ENCODE measurements at regions not wholly inside any gene's neighbourhood (a gene's known extent, or its start where the extent isn't known, plus 50 kb on each side); places are given as distances from the start of the nearest gene placed in this dataset.

DNA sequence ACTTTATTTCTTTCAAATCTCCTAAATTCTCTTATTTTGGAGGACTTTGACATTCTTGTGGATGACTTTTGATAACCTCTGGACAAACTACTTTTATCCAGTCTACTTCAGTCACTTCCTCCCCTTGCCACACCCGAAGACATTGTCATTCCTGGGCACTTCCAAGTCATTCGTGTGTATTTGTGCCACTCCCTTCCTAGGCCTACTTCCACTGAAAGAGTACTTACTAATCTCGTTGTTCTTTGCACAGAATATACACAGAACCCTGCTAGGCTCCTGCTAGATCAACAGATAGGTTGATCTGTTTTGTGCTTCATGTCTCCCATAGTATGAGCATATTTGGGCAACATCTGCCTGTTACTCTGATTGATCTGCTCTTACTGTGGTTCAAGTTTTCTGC lies 355.4 kb downstream of the HGF start:
- H3K27ac ChIP-seq (ENCODE audit: low read depth, low read length), result peak overlapping the region; percentile 24
- H3K27me3 ChIP-seq (ENCODE audit: insufficient read depth, low read length), result no peaks in the 10 kb centered on the region
- no peaks in the 10 kb centered on the region for H3K36me3 ChIP-seq (ENCODE audit: insufficient read depth, low read length)
- H3K4me2 ChIP-seq (ENCODE audit: insufficient read depth, low read length), result no peak overlapping the region
- TF ChIP-seq, protein P1, sequence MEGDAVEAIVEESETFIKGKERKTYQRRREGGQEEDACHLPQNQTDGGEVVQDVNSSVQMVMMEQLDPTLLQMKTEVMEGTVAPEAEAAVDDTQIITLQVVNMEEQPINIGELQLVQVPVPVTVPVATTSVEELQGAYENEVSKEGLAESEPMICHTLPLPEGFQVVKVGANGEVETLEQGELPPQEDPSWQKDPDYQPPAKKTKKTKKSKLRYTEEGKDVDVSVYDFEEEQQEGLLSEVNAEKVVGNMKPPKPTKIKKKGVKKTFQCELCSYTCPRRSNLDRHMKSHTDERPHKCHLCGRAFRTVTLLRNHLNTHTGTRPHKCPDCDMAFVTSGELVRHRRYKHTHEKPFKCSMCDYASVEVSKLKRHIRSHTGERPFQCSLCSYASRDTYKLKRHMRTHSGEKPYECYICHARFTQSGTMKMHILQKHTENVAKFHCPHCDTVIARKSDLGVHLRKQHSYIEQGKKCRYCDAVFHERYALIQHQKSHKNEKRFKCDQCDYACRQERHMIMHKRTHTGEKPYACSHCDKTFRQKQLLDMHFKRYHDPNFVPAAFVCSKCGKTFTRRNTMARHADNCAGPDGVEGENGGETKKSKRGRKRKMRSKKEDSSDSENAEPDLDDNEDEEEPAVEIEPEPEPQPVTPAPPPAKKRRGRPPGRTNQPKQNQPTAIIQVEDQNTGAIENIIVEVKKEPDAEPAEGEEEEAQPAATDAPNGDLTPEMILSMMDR (IDR thresholded peaks at IDR 0.05; ENCODE audit: extremely low read depth, low read depth, low read length), result no peak
- peak; percentile 71 for DNase-seq (ENCODE audit: insufficient read length, low spot score, missing footprints)
- H4K20me1 ChIP-seq (ENCODE audit: insufficient read depth, low read length), result no peaks in the 10 kb centered on the region
- H3K79me2 ChIP-seq (ENCODE audit: insufficient read depth, low read length), result no peaks in the 10 kb centered on the region
- H3K4me3 ChIP-seq (ENCODE audit: insufficient read depth, low read length), result no peak overlapping the region
- H2AFZ ChIP-seq (ENCODE audit: low read length), result peak overlapping the region; percentile 64
- H3K4me1 ChIP-seq (ENCODE audit: insufficient read depth, low read length), result no peaks in the 10 kb centered on the region
- H3K9me3 ChIP-seq (ENCODE audit: low read depth, low read length), result no peaks in the 10 kb centered on the region

DNA sequence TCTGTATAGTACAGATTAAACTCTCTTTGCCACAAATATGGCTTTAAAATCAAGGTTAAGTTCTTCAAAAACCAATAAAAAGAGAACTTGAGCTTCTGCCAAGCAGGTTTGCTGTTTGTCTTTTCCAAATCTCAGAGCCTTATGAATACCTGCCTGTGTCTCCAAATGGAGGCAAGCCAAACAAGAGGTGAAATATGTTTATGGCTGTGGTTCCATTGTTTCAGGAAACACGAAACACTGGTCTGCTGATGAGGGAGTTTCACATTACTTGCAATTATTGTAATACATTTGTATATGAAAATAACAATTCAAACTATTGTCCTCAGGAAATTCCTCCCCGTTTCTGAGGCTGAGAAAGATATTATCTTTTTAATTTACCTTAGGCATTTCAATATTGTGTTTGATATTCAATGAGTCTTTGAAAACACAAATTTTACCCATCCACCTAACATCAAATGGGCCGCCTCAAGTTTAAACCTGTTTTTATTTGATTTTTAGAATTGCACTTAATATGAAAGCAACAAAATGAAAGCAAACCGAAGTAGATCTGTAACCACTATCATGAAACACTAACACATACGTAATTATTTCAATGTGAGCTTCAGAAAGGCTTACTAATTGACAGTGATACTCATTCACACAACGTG lies 359.3 kb downstream of the HGF start:
- Histone ChIP-seq H3K27ac (ENCODE audit: low read depth, low read length) (no peak overlapping the region), H2AFZ (ENCODE audit: low read length) (peak overlapping the region; percentile 57)

DNA sequence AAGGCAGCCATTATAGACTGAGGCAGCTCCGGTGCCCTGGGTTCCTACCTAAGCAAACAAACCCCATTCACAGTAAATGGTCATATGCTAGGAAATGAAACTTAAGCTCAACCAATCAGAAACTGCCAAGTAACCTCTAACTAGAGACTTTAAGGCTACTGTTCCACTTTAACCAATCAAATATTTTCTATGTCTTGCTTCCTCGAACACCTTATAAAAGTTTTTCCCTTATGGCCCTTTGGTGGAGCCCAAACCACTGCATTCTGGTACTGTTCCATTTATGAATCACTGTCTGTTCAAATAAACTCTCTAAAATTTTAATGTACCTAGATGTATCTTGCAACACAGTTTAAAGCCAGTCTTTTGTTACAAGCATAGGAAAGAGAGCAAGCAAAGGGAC lies 361.1 kb downstream of the HGF start:
- no peak overlapping the region for H2AFZ ChIP-seq (ENCODE audit: low read length)
- H3K9me3 ChIP-seq (ENCODE audit: low read depth, low read length), result no peaks in the 10 kb centered on the region
- no peak for DNase-seq (ENCODE audit: insufficient read length, low spot score, missing footprints)
- H3K4me1 ChIP-seq (ENCODE audit: insufficient read depth, low read length), result no peaks in the 10 kb centered on the region
- no peak overlapping the region for H3K27ac ChIP-seq (ENCODE audit: low read depth, low read length)
- no peaks in the 10 kb centered on the region for H3K79me2 ChIP-seq (ENCODE audit: insufficient read depth, low read length)
- no peak overlapping the region for H3K4me3 ChIP-seq (ENCODE audit: insufficient read depth, low read length)
- no peaks in the 10 kb centered on the region for H4K20me1 ChIP-seq (ENCODE audit: insufficient read depth, low read length)
- no peaks in the 10 kb centered on the region for H3K27me3 ChIP-seq (ENCODE audit: insufficient read depth, low read length)
- no peak overlapping the region for H3K4me2 ChIP-seq (ENCODE audit: insufficient read depth, low read length)
- no peaks in the 10 kb centered on the region for H3K36me3 ChIP-seq (ENCODE audit: insufficient read depth, low read length)
- TF ChIP-seq, protein P1 (IDR thresholded peaks at IDR 0.05; ENCODE audit: extremely low read depth, low read depth, low read length), result no peak

More for the DNA sequence above, 359.3 kb downstream of the HGF start:
- no peak for DNase-seq (ENCODE audit: insufficient read length, low spot score, missing footprints)
- Histone ChIP-seq H3K27me3 (ENCODE audit: insufficient read depth, low read length) (no peaks in the 10 kb centered on the region), H3K4me1 (ENCODE audit: insufficient read depth, low read length) (no peaks in the 10 kb centered on the region), H3K79me2 (ENCODE audit: insufficient read depth, low read length) (no peaks in the 10 kb centered on the region), H3K36me3 (ENCODE audit: insufficient read depth, low read length) (no peaks in the 10 kb centered on the region), H3K4me2 (ENCODE audit: insufficient read depth, low read length) (no peak overlapping the region), H4K20me1 (ENCODE audit: insufficient read depth, low read length) (no peaks in the 10 kb centered on the region), H3K4me3 (ENCODE audit: insufficient read depth, low read length) (no peak overlapping the region), H3K9me3 (ENCODE audit: low read depth, low read length) (no peaks in the 10 kb centered on the region)
- TF ChIP-seq, protein P1 (IDR thresholded peaks at IDR 0.05; ENCODE audit: extremely low read depth, low read depth, low read length), result no peak

DNA sequence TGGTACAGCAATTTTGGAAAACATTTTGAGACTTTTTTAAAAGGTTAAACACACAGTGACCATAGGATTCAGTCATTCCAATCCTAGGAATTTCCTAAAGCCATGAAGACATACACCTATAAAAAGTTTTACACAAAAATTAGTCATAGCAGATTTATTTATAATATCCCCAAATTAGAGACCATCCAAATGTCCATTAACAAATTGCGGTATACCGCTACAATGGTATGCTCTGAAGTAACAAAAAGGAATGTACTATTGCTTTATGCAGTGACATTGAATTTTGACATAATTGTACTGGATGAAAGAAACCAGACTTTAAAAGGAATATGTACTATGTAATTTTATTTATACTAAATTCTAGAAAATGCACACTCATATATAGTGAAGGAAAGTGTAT lies 362.8 kb downstream of the HGF start:
- DNase-seq (ENCODE audit: insufficient read length, low spot score, missing footprints), result no peak
- Histone ChIP-seq H2AFZ (ENCODE audit: low read length) (no peak overlapping the region), H3K36me3 (ENCODE audit: insufficient read depth, low read length) (no peaks in the 10 kb centered on the region), H3K4me2 (ENCODE audit: insufficient read depth, low read length) (no peak overlapping the region), H3K79me2 (ENCODE audit: insufficient read depth, low read length) (no peaks in the 10 kb centered on the region), H4K20me1 (ENCODE audit: insufficient read depth, low read length) (no peaks in the 10 kb centered on the region), H3K4me1 (ENCODE audit: insufficient read depth, low read length) (no peaks in the 10 kb centered on the region), H3K27me3 (ENCODE audit: insufficient read depth, low read length) (no peaks in the 10 kb centered on the region), H3K4me3 (ENCODE audit: insufficient read depth, low read length) (no peak overlapping the region), H3K9me3 (ENCODE audit: low read depth, low read length) (no peaks in the 10 kb centered on the region), H3K27ac (ENCODE audit: low read depth, low read length) (no peak overlapping the region)
- TF ChIP-seq, protein P1 (IDR thresholded peaks at IDR 0.05; ENCODE audit: extremely low read depth, low read depth, low read length), result no peak
